Effector memory CD8-positive, alpha-beta T cell (primary cell): ENCODE measurements at regions not wholly inside any gene's neighbourhood (a gene's known extent, or its start where the extent isn't known, plus 50 kb on each side); places are given as distances from the start of the nearest gene placed in this dataset.

Experiments
- ATAC-seq: fragments of 150-1000 bp; cut with Tn5 transposase; replicated peaks from 2 replicates; pipeline ENCODE4 v1.10.0; 2021; ENCODE audit warnings: mild to moderate bottlenecking, moderate library complexity
- DNase-seq, 3 experiments: peaks; one replicate each; pipeline ENCODE4 v3.0.0; 2021
- H3K27ac Mint-ChIP-seq, 2 donors: one replicate each; pipeline ENCODE4 v1.8.0; 2022; ENCODE audit warnings: mild to moderate bottlenecking in 2 of 2, mixed read lengths in 2 of 2, moderate library complexity in 2 of 2
- H3K27me3 Mint-ChIP-seq, 2 donors: one replicate each; pipeline ENCODE4 v1.8.0; 2022; ENCODE audit warnings: mixed read lengths in 2 of 2
- H3K36me3 Mint-ChIP-seq: one replicate; pipeline ENCODE4 v1.8.0; 2022; ENCODE audit warnings: mild to moderate bottlenecking, moderate library complexity, mixed read lengths; ENCODE audit not compliant: insufficient read depth
- H3K4me1 Mint-ChIP-seq, 2 donors: one replicate each; pipeline ENCODE4 v1.8.0; 2022; ENCODE audit warnings: low read depth in 2 of 2, mixed read lengths in 2 of 2
- H3K4me3 Mint-ChIP-seq, 2 donors: one replicate each; pipeline ENCODE4 v1.8.0; 2022; ENCODE audit warnings: mild to moderate bottlenecking in 2 of 2, mixed read lengths in 2 of 2, moderate library complexity in 2 of 2
- H3K9me3 Mint-ChIP-seq, 2 donors: one replicate each; pipeline ENCODE4 v1.8.0; 2022; ENCODE audit warnings: mixed read lengths in 2 of 2

GRCh38 chr1:76012341-76013205 lies 62.0 kb upstream of the ST6GALNAC3 start:
- Mint-ChIP-seq H3K9me3 (no peaks in the 10 kb centered on the region), H3K36me3 (no peaks in the 10 kb centered on the region), H3K27ac (no peak overlapping the region), H3K4me1 (no peaks in the 10 kb centered on the region), H3K4me3 (no peak overlapping the region), H3K27me3 (no peaks in the 10 kb centered on the region)
- ATAC-seq, result no peak
- no peak for DNase-seq

GRCh38 chr1:76013206-76013581 lies 61.4 kb upstream of the ST6GALNAC3 start:
- Mint-ChIP-seq H3K27ac (no peak overlapping the region), H3K9me3 (no peaks in the 10 kb centered on the region), H3K27me3 (no peaks in the 10 kb centered on the region), H3K4me1 (no peaks in the 10 kb centered on the region), H3K36me3 (no peaks in the 10 kb centered on the region), H3K4me3 (no peak overlapping the region)
- ATAC-seq (no peak), DNase-seq (no peak)

GRCh38 chr1:76015478-76016103 lies 59.0 kb upstream of the ST6GALNAC3 start:
- H3K9me3 Mint-ChIP-seq, result no peaks in the 10 kb centered on the region
- ATAC-seq, result no peak

GRCh38 chr1:76018045-76018444 lies 56.5 kb upstream of the ST6GALNAC3 start:
- Mint-ChIP-seq H3K9me3 (no peaks in the 10 kb centered on the region), H3K27me3 (peaks cover 0 to 11% of the 10 kb centered on the region in 2 donors), H3K27ac (no peak overlapping the region), H3K4me1 (no peaks in the 10 kb centered on the region), H3K36me3 (no peaks in the 10 kb centered on the region), H3K4me3 (no peak overlapping the region)
- DNase-seq, result no peak
- ATAC-seq, result no peak

More at GRCh38 chr1:76015478-76016103, 59.0 kb upstream of the ST6GALNAC3 start:
- no peak for DNase-seq
- H3K27ac Mint-ChIP-seq, result no peak overlapping the region
- H3K4me3 Mint-ChIP-seq, result no peak overlapping the region
- no peaks in the 10 kb centered on the region for H3K36me3 Mint-ChIP-seq
- no peaks in the 10 kb centered on the region for H3K4me1 Mint-ChIP-seq
- peaks cover 0 to 5% of the 10 kb centered on the region in 2 donors for H3K27me3 Mint-ChIP-seq

GRCh38 chr1:76021846-76022245 lies 52.7 kb upstream of the ST6GALNAC3 start:
- Mint-ChIP-seq H3K9me3 (no peaks in the 10 kb centered on the region), H3K4me3 (no peak overlapping the region)

GRCh38 chr1:76023669-76024435 lies 50.7 kb upstream of the ST6GALNAC3 start:
- H3K4me3 Mint-ChIP-seq, result no peak overlapping the region
- no peak overlapping the region for H3K27ac Mint-ChIP-seq

More at GRCh38 chr1:76021846-76022245, 52.7 kb upstream of the ST6GALNAC3 start:
- ATAC-seq, result no peak
- no peaks in the 10 kb centered on the region for H3K36me3 Mint-ChIP-seq
- H3K27ac Mint-ChIP-seq, result no peak overlapping the region
- H3K27me3 Mint-ChIP-seq, result peaks cover 0 to 11% of the 10 kb centered on the region in 2 donors
- no peaks in the 10 kb centered on the region for H3K4me1 Mint-ChIP-seq
- DNase-seq, result no peak

More at GRCh38 chr1:76023669-76024435, 50.7 kb upstream of the ST6GALNAC3 start:
- Mint-ChIP-seq H3K36me3 (no peaks in the 10 kb centered on the region), H3K27me3 (peaks cover 0 to 20% of the 10 kb centered on the region in 2 donors), H3K9me3 (no peaks in the 10 kb centered on the region), H3K4me1 (no peaks in the 10 kb centered on the region)
- no peak for DNase-seq
- ATAC-seq, result no peak
